NB4 (cell line): ENCODE measurements at regions not wholly inside any gene's neighbourhood (a gene's known extent, or its start where the extent isn't known, plus 50 kb on each side); places are given as distances from the start of the nearest gene placed in this dataset.

Experiments
- CTCF ChIP-seq: IDR thresholded peaks from one replicate; pipeline ENCODE4 v1.5.1; 2012; ENCODE audit warnings: low read depth, low read length
- POLR2A ChIP-seq: IDR thresholded peaks from 2 replicates; pipeline ENCODE4 v1.6.1; 2011; ENCODE audit warnings: mild to moderate bottlenecking; ENCODE audit not compliant: insufficient read length; ENCODE audit errors: extremely low read depth
- TF ChIP-seq, protein P1 (sequence below): IDR thresholded peaks from 2 replicates; pipeline ENCODE4 v1.6.1; 2011; ENCODE audit warnings: low read depth, low read length

DNA sequence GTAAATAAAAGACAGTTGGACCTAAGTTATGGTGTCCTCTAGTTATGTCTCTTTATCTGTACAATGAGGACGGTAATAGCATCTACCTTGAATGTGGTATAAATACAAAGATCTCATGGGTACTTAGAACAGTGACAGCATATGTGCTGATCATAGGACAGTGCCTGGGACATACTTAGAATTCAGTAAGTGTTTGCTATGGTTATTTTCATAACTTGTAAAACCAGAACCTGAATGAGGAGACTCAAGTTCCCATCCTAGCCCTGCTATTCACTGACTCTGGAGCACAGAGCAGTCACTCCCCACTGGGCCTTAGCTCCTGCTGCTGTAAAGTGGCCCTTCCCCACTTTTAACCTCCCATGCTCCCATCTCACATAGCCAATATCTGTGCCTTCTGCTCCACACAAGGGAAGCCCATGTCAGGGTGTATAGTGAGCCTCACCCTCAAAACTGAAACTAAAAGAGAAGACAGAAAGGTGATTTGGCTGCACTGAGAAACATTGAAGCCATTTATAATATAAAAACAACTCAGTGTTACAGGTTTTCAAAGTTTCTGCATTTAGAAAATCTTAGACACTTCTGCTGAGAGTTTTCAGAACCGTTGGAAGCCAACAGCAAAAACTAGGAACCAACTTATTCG lies 225.4 kb upstream of the UBE2E2 start:
- TF ChIP-seq CTCF (no peak), POLR2A (no peak)
- TF ChIP-seq, protein P1, sequence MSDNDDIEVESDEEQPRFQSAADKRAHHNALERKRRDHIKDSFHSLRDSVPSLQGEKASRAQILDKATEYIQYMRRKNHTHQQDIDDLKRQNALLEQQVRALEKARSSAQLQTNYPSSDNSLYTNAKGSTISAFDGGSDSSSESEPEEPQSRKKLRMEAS = no peak
